22Rv1 (cell line): ENCODE measurements at regions not wholly inside any gene's neighbourhood (a gene's known extent, or its start where the extent isn't known, plus 50 kb on each side); places are given as distances from the start of the nearest gene placed in this dataset.
"Not testable (repeated sequence)": the region's sequence is repeated elsewhere in the genome, so short reads cannot be mapped to it uniquely, and the experiment has no call there.

Experiments used
- CTCF ChIP-seq: fragments of 450-650 bp; IDR thresholded peaks from 2 replicates; pipeline ENCODE4 v1.5.1; 2017; ENCODE audit warnings: mild to moderate bottlenecking
- ZFX ChIP-seq: fragments of 450-650 bp; IDR thresholded peaks from 2 replicates; pipeline ENCODE4 v1.6.1; 2017; ENCODE audit warnings: antibody characterized with exemption, borderline replicate concordance

GRCh38 chr9:28149361-28150050 lies 576.2 kb upstream of the C9orf72 start:
- not testable (repeated sequence) for TF ChIP-seq CTCF, ZFX
